HEK293 (cell line): ENCODE measurements at regions not wholly inside any gene's neighbourhood (a gene's known extent, or its start where the extent isn't known, plus 50 kb on each side); places are given as distances from the start of the nearest gene placed in this dataset.

Experiments
- CTCF ChIA-PET: fragments of 350-600 bp; formaldehyde crosslinking; extraction: SDS; loops from one replicate; lab custom pipeline; 2021; ENCODE audit warnings: antibody characterized with exemption; lab: Yijun Ruan, JAX
- POLR2A ChIA-PET: fragments of 300-600 bp; formaldehyde crosslinking; extraction: SDS; loops from one replicate; lab custom pipeline; 2020; ENCODE audit warnings: antibody characterized with exemption, inconsistent platforms; lab: Yijun Ruan, JAX
- H3K27ac ChIP-seq: fragments of 200-500 bp; sonication (Bioruptor generic); 2 replicates; pipeline ENCODE4 v1.5.1; 2014; ENCODE audit warnings: low read depth, low read length, control low read depth, inconsistent platforms; ENCODE audit errors: extremely low read depth
- H3K36me3 ChIP-seq, 2 experiments: fragments of 200-500 bp in 1 of 2; sonication (Bioruptor generic) in 1 of 2; 1 replicate in 1 of 2; 2 replicates in 1 of 2; pipeline ENCODE4 v1.5.1; 2014 to 2017; ENCODE audit warnings: inconsistent platforms in 2 of 2, low read length in 2 of 2; ENCODE audit not compliant: control insufficient read depth in 2 of 2, insufficient read depth in 1 of 2
- H3K4me1 ChIP-seq: fragments of 200-500 bp; sonication (Bioruptor generic); 2 replicates; pipeline ENCODE4 v1.5.1; 2014; ENCODE audit warnings: mild to moderate bottlenecking, low read length, inconsistent platforms; ENCODE audit not compliant: control insufficient read depth, insufficient read depth
- H3K4me3 ChIP-seq: 2 replicates; pipeline ENCODE4 v1.5.1; 2011; ENCODE audit warnings: low read depth, mild to moderate bottlenecking, control low read depth, low read length, moderate library complexity
- H3K9me3 ChIP-seq: fragments of 200-500 bp; sonication (Bioruptor generic); 2 replicates; pipeline ENCODE4 v1.5.1; 2014; ENCODE audit warnings: low read depth, low read length, inconsistent platforms; ENCODE audit not compliant: control insufficient read depth, insufficient read depth
- BCL11A ChIP-seq: fragments of 450-650 bp; formaldehyde crosslinking; IDR thresholded peaks from 2 replicates; pipeline ENCODE4 v1.5.1; 2016; ENCODE audit warnings: low read depth, missing biosample characterization, missing genetic modification characterization
- GFI1B ChIP-seq: fragments of 450-650 bp; formaldehyde crosslinking; IDR thresholded peaks from 2 replicates; pipeline ENCODE4 v1.5.1; 2016; ENCODE audit warnings: missing biosample characterization, missing genetic modification characterization
- GLIS2 ChIP-seq: fragments of 450-650 bp; formaldehyde crosslinking; IDR thresholded peaks from 2 replicates; pipeline ENCODE4 v1.5.1; 2016; ENCODE audit warnings: missing biosample characterization, missing genetic modification characterization
- IKZF3 ChIP-seq: fragments of 450-650 bp; IDR thresholded peaks from 2 replicates; pipeline ENCODE4 v1.5.0; 2018; ENCODE audit warnings: missing biosample characterization, mild to moderate bottlenecking, missing genetic modification characterization, moderate library complexity
- ZBTB21 ChIP-seq: fragments of 450-650 bp; formaldehyde crosslinking; IDR thresholded peaks from 2 replicates; pipeline ENCODE4 v1.5.1; 2017; ENCODE audit warnings: missing biosample characterization, missing genetic modification characterization
- ZNF174 ChIP-seq: fragments of 450-650 bp; formaldehyde crosslinking; IDR thresholded peaks from 2 replicates; pipeline ENCODE4 v1.5.0; 2017; ENCODE audit warnings: missing biosample characterization, mild to moderate bottlenecking, missing genetic modification characterization
- ZNF239 ChIP-seq: fragments of 450-650 bp; formaldehyde crosslinking; IDR thresholded peaks from 2 replicates; pipeline ENCODE4 v1.5.1; 2016; ENCODE audit warnings: missing biosample characterization, missing genetic modification characterization
- ZNF274 ChIP-seq, 2 experiments: fragments of 200-500 bp in 1 of 2; fragments of 450-650 bp in 1 of 2; sonication (Bioruptor generic) in 1 of 2; formaldehyde crosslinking in 1 of 2; IDR thresholded peaks; 2 replicates each; pipeline versions ENCODE4 v1.5.1 to v1.6.1; 2014 to 2016; ENCODE audit warnings: borderline replicate concordance in 1 of 2, inconsistent platforms in 1 of 2, low read length in 1 of 2, missing biosample characterization in 1 of 2, missing genetic modification characterization in 1 of 2
- ZNF354C ChIP-seq: fragments of 450-650 bp; formaldehyde crosslinking; IDR thresholded peaks from 2 replicates; pipeline ENCODE4 v1.5.1; 2016; ENCODE audit warnings: missing biosample characterization, missing genetic modification characterization, low read depth, borderline replicate concordance
- ZNF391 ChIP-seq: fragments of 450-650 bp; formaldehyde crosslinking; IDR thresholded peaks from 2 replicates; pipeline ENCODE4 v1.5.1; 2016; ENCODE audit warnings: low read depth, missing biosample characterization, missing genetic modification characterization, borderline replicate concordance
- ZNF416 ChIP-seq: fragments of 450-650 bp; formaldehyde crosslinking; IDR thresholded peaks from 2 replicates; pipeline ENCODE4 v1.5.1; 2016; ENCODE audit warnings: missing biosample characterization, missing genetic modification characterization
- ZNF423 ChIP-seq: fragments of 450-650 bp; formaldehyde crosslinking; IDR thresholded peaks from 2 replicates; pipeline ENCODE4 v1.5.1; 2016; ENCODE audit warnings: missing biosample characterization, missing genetic modification characterization
- ZNF433 ChIP-seq: fragments of 450-650 bp; formaldehyde crosslinking; IDR thresholded peaks from 2 replicates; pipeline ENCODE4 v1.5.1; 2016; ENCODE audit warnings: missing biosample characterization, missing genetic modification characterization, low read depth
- ZNF473 ChIP-seq: fragments of 450-650 bp; formaldehyde crosslinking; IDR thresholded peaks from 2 replicates; pipeline ENCODE4 v1.5.1; 2017; ENCODE audit warnings: missing biosample characterization, missing genetic modification characterization
- ZNF544 ChIP-seq: fragments of 450-650 bp; formaldehyde crosslinking; IDR thresholded peaks from 2 replicates; pipeline ENCODE4 v1.5.0; 2017; ENCODE audit warnings: missing biosample characterization, missing genetic modification characterization
- ZNF548 ChIP-seq: fragments of 450-650 bp; formaldehyde crosslinking; IDR thresholded peaks from 2 replicates; pipeline ENCODE4 v1.5.1; 2016; ENCODE audit warnings: missing biosample characterization, missing genetic modification characterization
- ZNF585B ChIP-seq: fragments of 450-650 bp; formaldehyde crosslinking; IDR thresholded peaks from 2 replicates; pipeline ENCODE4 v1.5.1; 2016; ENCODE audit warnings: missing biosample characterization, missing genetic modification characterization
- ZNF660 ChIP-seq: fragments of 450-650 bp; IDR thresholded peaks from 2 replicates; pipeline ENCODE4 v1.5.1; 2018; ENCODE audit warnings: missing biosample characterization, mild to moderate bottlenecking, missing genetic modification characterization
- ZNF791 ChIP-seq: fragments of 450-650 bp; formaldehyde crosslinking; IDR thresholded peaks from 2 replicates; pipeline ENCODE4 v1.5.1; 2016; ENCODE audit warnings: missing biosample characterization, missing genetic modification characterization
- ZNF837 ChIP-seq: fragments of 450-650 bp; formaldehyde crosslinking; IDR thresholded peaks from 2 replicates; pipeline ENCODE4 v1.5.1; 2016; ENCODE audit warnings: missing biosample characterization, missing genetic modification characterization
- TF ChIP-seq, protein P1 (sequence below): fragments of 450-650 bp; formaldehyde crosslinking; IDR thresholded peaks from 2 replicates; pipeline ENCODE4 v1.5.1; 2016; ENCODE audit warnings: missing biosample characterization, missing genetic modification characterization
- TF ChIP-seq, protein P2 (sequence below): fragments of 450-650 bp; formaldehyde crosslinking; IDR thresholded peaks from 2 replicates; pipeline ENCODE4 v1.5.1; 2016; ENCODE audit warnings: missing biosample characterization, missing genetic modification characterization
- TF ChIP-seq, protein P3 (sequence below): fragments of 450-650 bp; formaldehyde crosslinking; IDR thresholded peaks from 2 replicates; pipeline ENCODE4 v1.5.1; 2016; ENCODE audit warnings: missing biosample characterization, missing genetic modification characterization
- TF ChIP-seq, protein P4 (sequence below): fragments of 450-650 bp; IDR thresholded peaks from 2 replicates; pipeline ENCODE4 v1.5.1; 2018; ENCODE audit warnings: missing biosample characterization, mild to moderate bottlenecking, missing genetic modification characterization

DNA sequence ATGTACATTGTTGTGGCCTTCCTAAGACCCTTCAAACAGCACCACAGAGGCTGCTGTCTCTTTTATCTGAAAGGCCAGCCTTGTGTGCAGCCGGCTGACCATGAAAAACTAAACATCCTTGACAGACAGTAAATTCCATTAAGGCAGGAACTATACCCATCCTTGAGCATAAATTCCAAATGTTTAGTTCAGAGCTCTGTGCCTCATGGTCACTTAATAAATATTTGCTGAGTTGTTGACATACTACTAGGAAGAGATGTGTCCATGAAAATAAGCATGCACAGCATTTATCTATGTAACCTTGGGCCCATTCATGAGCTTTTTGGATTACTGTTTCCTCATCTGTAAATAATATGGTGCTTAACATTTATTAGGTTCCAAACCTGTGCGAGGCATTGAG, 424.8 kb downstream of the HRH4 start:
- ChIA-PET CTCF (interaction anchor here (0.6 to 1.4 kb wide), 4 partner anchors 46 to 604 kb away, joined by 3 to 4 read pairs (median 4); no protein-coding TSS in a partner anchor), POLR2A (no interaction called here)
- TF ChIP-seq ZNF660 (tag by site-specific recombination) (no peak), ZNF433 (tag by site-specific recombination) (no peak), ZNF473 (tag by site-specific recombination) (no peak), ZNF174 (no peak), ZNF423 (tag by site-specific recombination) (no peak), ZNF354C (no peak), ZNF274 (IDR thresholded peaks at IDR 0.05; ENCODE audit: low read length) (no peak), ZNF274 (tag by site-specific recombination; IDR thresholded peaks at IDR 0.05; ENCODE audit: borderline replicate concordance) (no peak), ZNF585B (tag by site-specific recombination) (no peak), ZNF548 (tag by site-specific recombination) (no peak), GFI1B (tag by site-specific recombination) (no peak)
- TF ChIP-seq, protein P1, sequence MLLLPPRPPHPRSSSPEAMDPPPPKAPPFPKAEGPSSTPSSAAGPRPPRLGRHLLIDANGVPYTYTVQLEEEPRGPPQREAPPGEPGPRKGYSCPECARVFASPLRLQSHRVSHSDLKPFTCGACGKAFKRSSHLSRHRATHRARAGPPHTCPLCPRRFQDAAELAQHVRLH (tag by site-specific recombination): no peak
- TF ChIP-seq, protein P2, sequence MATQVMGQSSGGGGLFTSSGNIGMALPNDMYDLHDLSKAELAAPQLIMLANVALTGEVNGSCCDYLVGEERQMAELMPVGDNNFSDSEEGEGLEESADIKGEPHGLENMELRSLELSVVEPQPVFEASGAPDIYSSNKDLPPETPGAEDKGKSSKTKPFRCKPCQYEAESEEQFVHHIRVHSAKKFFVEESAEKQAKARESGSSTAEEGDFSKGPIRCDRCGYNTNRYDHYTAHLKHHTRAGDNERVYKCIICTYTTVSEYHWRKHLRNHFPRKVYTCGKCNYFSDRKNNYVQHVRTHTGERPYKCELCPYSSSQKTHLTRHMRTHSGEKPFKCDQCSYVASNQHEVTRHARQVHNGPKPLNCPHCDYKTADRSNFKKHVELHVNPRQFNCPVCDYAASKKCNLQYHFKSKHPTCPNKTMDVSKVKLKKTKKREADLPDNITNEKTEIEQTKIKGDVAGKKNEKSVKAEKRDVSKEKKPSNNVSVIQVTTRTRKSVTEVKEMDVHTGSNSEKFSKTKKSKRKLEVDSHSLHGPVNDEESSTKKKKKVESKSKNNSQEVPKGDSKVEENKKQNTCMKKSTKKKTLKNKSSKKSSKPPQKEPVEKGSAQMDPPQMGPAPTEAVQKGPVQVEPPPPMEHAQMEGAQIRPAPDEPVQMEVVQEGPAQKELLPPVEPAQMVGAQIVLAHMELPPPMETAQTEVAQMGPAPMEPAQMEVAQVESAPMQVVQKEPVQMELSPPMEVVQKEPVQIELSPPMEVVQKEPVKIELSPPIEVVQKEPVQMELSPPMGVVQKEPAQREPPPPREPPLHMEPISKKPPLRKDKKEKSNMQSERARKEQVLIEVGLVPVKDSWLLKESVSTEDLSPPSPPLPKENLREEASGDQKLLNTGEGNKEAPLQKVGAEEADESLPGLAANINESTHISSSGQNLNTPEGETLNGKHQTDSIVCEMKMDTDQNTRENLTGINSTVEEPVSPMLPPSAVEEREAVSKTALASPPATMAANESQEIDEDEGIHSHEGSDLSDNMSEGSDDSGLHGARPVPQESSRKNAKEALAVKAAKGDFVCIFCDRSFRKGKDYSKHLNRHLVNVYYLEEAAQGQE (tag by site-specific recombination): no peak

DNA sequence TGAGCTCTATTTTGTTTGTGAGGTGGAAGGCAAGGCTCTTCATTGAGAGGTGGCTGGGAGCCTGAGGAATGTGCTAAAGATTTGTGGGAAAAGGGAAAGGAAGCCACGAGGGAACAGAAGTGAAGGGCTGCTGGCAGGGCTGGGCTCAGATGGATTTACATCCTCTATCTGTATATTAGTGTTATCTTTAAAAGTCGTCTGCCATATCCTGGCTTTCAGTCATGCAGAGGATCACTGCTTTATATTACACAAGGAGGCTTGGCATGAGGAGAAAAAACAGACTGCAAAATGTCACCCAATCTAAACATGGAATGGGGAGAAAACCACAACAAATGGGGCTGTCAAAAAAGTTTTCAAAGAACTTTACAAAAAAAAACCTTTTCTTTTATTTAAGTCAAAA, 434.4 kb downstream of the HRH4 start:
- no peaks in the 10 kb centered on the region for H3K9me3 ChIP-seq
- no peak overlapping the region for H3K4me3 ChIP-seq
- CTCF ChIA-PET: interaction anchor here (0.7 kb wide), 2 partner anchors 107 to 466 kb away, joined by 3 to 4 read pairs; no protein-coding TSS in a partner anchor
- no peaks in the 10 kb centered on the region for H3K36me3 ChIP-seq
- no peaks in the 10 kb centered on the region for H3K4me1 ChIP-seq
- TF ChIP-seq ZNF544 (tag by site-specific recombination) (no peak), ZBTB21 (tag by site-specific recombination) (no peak), GLIS2 (no peak), IKZF3 (no peak), ZNF416 (tag by site-specific recombination) (no peak), ZNF239 (no peak), ZNF391 (tag by site-specific recombination) (no peak), ZNF791 (tag by site-specific recombination) (no peak), ZNF837 (tag by site-specific recombination) (no peak), BCL11A (no peak)
- TF ChIP-seq, protein P1 (tag by site-specific recombination): no peak
- TF ChIP-seq, protein P3, sequence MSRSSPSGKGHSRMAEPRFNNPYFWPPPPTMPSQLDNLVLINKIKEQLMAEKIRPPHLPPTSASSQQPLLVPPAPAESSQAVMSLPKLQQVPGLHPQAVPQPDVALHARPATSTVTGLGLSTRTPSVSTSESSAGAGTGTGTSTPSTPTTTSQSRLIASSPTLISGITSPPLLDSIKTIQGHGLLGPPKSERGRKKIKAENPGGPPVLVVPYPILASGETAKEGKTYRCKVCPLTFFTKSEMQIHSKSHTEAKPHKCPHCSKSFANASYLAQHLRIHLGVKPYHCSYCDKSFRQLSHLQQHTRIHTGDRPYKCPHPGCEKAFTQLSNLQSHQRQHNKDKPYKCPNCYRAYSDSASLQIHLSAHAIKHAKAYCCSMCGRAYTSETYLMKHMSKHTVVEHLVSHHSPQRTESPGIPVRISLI (tag by site-specific recombination): no peak
- TF ChIP-seq, protein P4, sequence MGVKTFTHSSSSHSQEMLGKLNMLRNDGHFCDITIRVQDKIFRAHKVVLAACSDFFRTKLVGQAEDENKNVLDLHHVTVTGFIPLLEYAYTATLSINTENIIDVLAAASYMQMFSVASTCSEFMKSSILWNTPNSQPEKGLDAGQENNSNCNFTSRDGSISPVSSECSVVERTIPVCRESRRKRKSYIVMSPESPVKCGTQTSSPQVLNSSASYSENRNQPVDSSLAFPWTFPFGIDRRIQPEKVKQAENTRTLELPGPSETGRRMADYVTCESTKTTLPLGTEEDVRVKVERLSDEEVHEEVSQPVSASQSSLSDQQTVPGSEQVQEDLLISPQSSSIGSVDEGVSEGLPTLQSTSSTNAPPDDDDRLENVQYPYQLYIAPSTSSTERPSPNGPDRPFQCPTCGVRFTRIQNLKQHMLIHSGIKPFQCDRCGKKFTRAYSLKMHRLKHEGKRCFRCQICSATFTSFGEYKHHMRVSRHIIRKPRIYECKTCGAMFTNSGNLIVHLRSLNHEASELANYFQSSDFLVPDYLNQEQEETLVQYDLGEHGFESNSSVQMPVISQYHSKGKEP (tag by site-specific recombination): no peak
- TF ChIP-seq, all 188 proteins: peak for 0
- POLR2A ChIA-PET: no interaction called here
- H3K27ac ChIP-seq: no peak overlapping the region

More for the DNA sequence above, 424.8 kb downstream of the HRH4 start:
- H3K36me3 ChIP-seq: no peaks in the 10 kb centered on the region
- no peak overlapping the region for H3K27ac ChIP-seq
- H3K4me3 ChIP-seq: no peak overlapping the region
- no peaks in the 10 kb centered on the region for H3K4me1 ChIP-seq
- no peaks in the 10 kb centered on the region for H3K9me3 ChIP-seq
